Transverse colon (tissue), 4 donors: ENCODE measurements at regions not wholly inside any gene's neighbourhood (a gene's known extent, or its start where the extent isn't known, plus 50 kb on each side); places are given as distances from the start of the nearest gene placed in this dataset.

Source experiments
- EP300 ChIP-seq: sonication (generic); formaldehyde crosslinking; IDR thresholded peaks from one replicate; pipeline ENCODE4 v1.6.1; 2017; ENCODE audit warnings: antibody characterized with exemption, low read depth
- POLR2A ChIP-seq: fragments of 450-650 bp; IDR thresholded peaks from one replicate; pipeline ENCODE4 v1.6.1; 2016; ENCODE audit warnings: antibody characterized with exemption, mild to moderate bottlenecking, moderate library complexity
- POLR2AphosphoS5 ChIP-seq, 3 donors: sonication (generic); formaldehyde crosslinking; IDR thresholded peaks; one replicate each; pipeline ENCODE4 v1.6.1; 2016; ENCODE audit warnings: antibody characterized with exemption in 3 of 3
- TF ChIP-seq, protein P1 (sequence below), 5 experiments: fragments of 200-600 bp in 3 of 5; fragments of 450-650 bp in 2 of 5; sonication (generic) in 3 of 5; IDR thresholded peaks; 1 replicate in 2 of 5; 2 replicates in 3 of 5; pipeline ENCODE4 v1.5.1; 2016 to 2017; ENCODE audit warnings: antibody characterized with exemption in 5 of 5, inconsistent platforms in 3 of 5, mild to moderate bottlenecking in 2 of 5, moderate library complexity in 1 of 5

DNA sequence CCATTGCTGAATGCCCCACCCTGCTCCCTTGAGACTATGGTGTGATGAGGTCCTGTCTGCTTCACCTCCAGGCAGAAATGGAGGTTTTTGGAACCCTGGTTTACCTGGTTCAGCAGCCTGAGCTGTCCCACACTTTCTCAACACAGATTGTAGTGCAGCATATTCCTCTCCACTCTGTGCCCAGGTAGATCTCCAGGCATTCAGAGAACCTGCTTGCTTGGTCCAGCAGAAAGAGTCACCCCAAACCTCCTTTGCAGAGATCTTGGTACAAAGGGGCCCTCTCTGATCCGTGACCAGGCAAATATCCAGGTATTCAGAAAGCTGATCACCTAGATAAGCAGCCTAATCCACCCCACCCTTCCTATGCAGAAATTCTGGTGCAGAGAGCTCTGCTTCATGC lies 1288.2 kb upstream of the CRIM1 start:
- TF ChIP-seq POLR2A (no peak), EP300 (no peak), POLR2AphosphoS5 (IDR thresholded peaks at IDR 0.05) (no peak)
- TF ChIP-seq, protein P1, sequence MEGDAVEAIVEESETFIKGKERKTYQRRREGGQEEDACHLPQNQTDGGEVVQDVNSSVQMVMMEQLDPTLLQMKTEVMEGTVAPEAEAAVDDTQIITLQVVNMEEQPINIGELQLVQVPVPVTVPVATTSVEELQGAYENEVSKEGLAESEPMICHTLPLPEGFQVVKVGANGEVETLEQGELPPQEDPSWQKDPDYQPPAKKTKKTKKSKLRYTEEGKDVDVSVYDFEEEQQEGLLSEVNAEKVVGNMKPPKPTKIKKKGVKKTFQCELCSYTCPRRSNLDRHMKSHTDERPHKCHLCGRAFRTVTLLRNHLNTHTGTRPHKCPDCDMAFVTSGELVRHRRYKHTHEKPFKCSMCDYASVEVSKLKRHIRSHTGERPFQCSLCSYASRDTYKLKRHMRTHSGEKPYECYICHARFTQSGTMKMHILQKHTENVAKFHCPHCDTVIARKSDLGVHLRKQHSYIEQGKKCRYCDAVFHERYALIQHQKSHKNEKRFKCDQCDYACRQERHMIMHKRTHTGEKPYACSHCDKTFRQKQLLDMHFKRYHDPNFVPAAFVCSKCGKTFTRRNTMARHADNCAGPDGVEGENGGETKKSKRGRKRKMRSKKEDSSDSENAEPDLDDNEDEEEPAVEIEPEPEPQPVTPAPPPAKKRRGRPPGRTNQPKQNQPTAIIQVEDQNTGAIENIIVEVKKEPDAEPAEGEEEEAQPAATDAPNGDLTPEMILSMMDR (IDR thresholded peaks at IDR 0.05): no peak
